Hematopoietic multipotent progenitor cell treated with erythropoietin and hydrocortisone succinate and interleukin-3 and kit ligand, for 4 days (in vitro differentiated cells): ENCODE measurements at regions not wholly inside any gene's neighbourhood (a gene's known extent, or its start where the extent isn't known, plus 50 kb on each side); places are given as distances from the start of the nearest gene placed in this dataset.

Source experiments
- DNase-seq: peaks from one replicate; pipeline ENCODE4 v3.0.0-alpha.2; 2015

- DNase-seq, result no peak
Measured at GRCh38 chr17:72430611-72431432, 310.0 kb downstream of the SOX9 start.

DNA sequence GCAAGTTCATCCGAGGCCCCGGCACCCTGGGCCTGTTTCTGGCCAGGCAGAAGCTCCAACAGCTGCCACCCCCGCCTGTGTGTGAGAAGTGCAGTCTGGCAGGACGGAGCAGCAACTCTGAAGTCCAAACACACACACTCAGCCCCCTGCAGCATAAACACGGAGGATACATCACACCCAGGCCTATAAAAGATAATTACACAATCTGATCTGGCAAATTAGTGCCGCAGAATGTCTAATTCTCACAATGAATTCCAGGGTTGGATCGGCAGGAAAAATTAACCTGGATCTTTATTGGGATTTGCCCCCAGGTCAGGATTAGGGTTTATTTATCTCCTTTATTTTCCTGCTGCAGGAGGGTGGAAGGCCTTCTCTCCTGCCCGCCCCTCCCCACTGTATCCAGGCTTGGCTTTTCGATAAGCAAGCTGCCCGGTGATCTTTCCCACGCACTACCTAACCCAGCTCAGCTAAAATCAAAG is 311.4 kb downstream of the SOX9 start:
- no peak for DNase-seq

GRCh38 chr17:72432881-72433280 is 312.1 kb downstream of the SOX9 start:
- no peak for DNase-seq

- no peak for DNase-seq
Measured at GRCh38 chr17:72433797-72434196, 313.0 kb downstream of the SOX9 start.

GRCh38 chr17:72434581-72434980 is 313.8 kb downstream of the SOX9 start:
- DNase-seq, result no peak

- DNase-seq, result no peak
Measured at GRCh38 chr17:72434991-72435618, 314.3 kb downstream of the SOX9 start.

GRCh38 chr17:72438783-72439182 is 318.0 kb downstream of the SOX9 start:
- DNase-seq, result no peak

- no peak for DNase-seq
Measured at GRCh38 chr17:72439893-72440502, 319.2 kb downstream of the SOX9 start.

DNA sequence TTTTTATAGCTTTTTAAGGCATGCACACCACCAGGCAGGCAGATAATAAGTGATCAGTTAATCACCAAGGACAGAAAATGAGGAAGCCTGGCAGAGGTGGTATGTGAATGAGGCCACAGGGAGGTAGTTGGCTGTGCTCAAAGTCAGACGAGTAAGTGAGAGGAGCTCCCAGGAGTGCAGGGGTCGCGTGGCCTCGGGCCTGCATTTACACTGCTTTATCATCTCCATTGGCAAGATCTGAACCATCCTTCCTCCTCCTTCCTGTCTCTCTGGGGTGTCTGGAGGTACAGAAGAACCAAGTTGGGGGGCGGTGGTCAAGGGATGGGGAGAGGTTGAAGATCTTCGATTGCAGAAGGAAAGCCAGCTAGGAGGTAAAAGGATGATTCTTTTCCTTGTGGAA is 320.1 kb downstream of the SOX9 start:
- DNase-seq, result no peak

GRCh38 chr17:72441909-72442308 is 321.1 kb downstream of the SOX9 start:
- DNase-seq, result no peak

- no peak for DNase-seq
Measured at GRCh38 chr17:72444517-72445054, 323.8 kb downstream of the SOX9 start.

GRCh38 chr17:72445055-72445991 is 324.5 kb downstream of the SOX9 start:
- no peak for DNase-seq

DNA sequence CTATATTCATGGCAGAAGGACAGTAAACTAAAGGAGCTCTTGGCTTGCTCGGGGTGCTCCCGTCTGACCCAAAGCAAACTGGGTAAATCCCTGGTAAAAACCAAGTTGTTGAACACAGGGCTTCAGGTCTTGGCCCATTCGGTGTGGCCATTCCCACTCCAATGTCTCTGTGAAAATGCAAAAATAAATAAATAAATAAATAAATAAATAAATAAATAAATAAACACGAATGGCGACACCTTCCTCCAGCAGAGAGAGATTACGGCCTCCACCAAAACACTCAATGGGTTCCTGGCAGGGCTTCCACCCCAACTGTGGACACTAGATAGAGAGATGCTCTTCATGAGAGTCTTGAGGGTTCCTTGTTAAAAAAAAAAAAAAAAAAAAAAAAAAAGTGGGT is 325.3 kb downstream of the SOX9 start:
- DNase-seq, result no peak

- DNase-seq, result no peak
Measured at GRCh38 chr17:72446525-72447250, 325.9 kb downstream of the SOX9 start.

DNA sequence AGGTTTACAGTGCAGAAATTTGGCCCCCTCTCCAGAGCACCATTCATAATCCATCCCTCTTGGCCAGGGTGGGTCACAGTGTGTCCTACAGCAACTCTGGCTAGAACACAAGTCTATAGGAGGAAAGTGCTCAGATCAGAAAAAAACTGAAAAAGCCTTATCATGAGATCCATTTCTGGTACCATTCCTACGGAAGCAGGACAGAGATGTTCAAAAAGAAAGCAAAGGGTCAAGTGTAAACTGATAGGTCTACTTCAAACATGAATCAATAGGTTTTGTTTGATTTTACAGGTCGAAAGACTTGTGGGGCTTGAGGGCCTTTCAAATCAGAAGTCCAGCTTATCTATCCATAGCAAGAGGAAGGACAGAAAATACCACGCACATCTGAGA is 326.4 kb downstream of the SOX9 start:
- DNase-seq, result no peak

DNA sequence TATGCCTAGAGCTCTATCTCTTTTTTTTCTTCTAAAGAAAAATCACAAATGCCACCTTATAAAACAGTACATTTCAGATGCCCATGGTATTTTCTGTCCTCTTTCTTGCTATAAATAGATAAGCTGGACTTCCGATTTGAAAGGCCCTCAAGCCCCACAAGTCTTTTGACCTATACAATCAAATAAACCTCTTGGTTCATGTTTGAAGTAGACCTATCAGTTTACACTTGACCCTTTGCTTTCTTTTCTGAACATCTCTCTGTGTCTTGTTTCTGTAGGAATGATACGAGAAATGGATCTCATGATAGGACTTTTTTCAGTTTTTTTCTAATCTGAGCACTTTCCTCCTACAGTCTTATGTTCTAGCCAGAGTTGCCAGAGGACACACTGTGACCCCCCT is 327.2 kb downstream of the SOX9 start:
- DNase-seq, result no peak

DNA sequence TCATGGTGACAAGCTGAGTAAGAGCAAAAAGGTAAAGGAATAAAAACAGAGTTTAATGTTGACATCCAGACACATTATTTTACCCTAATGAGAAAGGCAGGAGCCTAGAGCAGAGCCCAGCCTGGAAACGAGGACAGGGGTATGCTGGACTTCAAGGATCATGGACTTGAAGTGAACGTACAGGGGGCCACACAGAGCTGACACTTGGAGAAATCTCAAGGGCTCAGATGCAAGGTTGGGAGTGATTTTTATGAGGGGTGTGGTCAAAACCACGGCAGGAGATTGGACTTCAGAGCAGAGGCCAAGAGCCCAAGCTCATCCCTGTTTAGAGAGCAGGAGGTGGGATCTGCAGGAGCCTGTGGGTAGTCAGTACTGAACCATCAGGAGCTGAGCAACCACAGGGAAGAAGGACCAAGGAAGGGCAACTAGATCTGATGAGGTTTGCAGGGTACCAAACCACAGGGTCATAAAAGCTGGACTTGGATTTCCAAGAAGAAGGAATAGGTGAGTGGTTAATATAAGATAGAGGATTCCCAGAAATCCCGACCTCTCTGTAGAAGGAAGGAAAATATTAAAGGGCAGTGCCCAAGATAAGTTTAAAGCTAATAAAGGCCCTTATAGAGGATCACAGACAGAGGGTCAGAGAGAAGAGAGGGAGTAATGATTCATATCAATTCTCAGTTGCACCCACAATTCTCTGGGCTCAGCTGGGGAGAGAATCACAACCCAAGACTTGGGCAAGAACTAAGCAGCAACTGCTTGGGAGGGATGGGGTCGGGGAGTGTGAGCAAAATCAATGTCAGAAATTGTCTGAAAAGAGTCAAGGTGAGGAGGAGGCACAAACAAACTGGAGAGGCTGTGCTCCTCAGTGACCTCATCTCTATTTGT is 331.7 kb downstream of the SOX9 start:
- DNase-seq, result no peak

DNA sequence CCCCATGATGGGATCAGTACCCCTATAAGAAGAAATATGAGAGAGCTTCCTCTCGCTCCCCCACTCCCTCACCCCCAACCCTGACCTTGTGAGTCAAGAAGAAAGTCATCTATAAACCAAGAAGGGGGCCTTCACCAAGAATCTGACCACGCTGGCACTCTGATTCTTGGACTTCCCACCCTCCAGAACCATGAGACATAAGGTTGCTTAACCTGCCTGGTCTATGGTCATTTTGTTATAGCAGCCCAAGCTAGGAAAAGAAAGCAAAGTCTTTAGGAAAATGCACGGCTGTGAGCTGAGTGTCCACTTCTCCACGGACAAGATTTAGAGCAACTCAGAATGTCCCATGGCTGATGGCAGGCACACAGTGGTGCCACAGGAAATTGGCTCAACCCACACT is 333.5 kb downstream of the SOX9 start:
- no peak for DNase-seq

DNA sequence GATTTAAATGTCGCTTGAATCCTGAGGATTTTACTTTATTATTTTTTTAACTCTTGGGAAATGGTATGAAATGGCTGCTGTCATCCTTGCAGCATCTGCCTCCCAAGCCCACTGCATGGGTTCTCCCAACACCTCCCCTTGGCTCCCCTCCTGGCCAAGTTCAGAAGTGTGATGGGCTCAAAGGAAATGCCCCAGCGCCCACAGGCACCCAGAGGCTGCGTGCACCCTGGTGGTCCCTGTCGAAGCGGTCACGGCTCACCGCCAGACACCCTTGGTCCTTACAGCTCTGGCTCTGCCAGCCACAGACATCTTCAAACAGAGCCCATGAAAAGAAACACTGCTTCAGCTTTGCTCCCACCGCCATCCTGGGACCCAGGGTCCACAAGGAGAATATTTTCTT is 334.7 kb downstream of the SOX9 start:
- DNase-seq, result no peak

- DNase-seq, result no peak
Measured at GRCh38 chr17:72456075-72456474, 335.3 kb downstream of the SOX9 start.

GRCh38 chr17:72457712-72458111 is 336.9 kb downstream of the SOX9 start:
- DNase-seq, result no peak
